ENCODE measurements at regions not wholly inside any gene's neighbourhood (a gene's known extent, or its start where the extent isn't known, plus 50 kb on each side); places are given as distances from the start of the nearest gene placed in this dataset.
"Not testable (repeated sequence)": the region's sequence is repeated elsewhere in the genome, so short reads cannot be mapped to it uniquely, and the experiment has no call there.

DNA sequence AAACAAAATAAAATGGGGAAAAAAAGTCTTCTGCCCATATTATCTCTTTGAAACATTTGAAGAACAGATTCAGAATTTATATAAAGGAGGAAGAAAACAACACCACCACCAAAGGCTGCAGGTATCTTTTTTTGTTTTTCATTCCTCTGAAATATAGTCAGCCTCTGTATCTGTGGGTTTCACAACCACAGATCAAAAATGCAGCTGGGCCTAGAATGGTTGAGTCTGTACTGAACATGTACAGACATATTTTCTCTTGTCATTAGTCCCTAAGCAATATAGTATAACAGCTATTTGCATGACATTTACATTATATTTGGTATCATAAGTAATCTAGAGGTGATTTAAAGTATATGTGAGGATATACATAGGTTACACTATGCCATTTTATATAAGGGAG lies 559.7 kb upstream of the LRRN3 start:
- DNase-seq, result no peak

DNA sequence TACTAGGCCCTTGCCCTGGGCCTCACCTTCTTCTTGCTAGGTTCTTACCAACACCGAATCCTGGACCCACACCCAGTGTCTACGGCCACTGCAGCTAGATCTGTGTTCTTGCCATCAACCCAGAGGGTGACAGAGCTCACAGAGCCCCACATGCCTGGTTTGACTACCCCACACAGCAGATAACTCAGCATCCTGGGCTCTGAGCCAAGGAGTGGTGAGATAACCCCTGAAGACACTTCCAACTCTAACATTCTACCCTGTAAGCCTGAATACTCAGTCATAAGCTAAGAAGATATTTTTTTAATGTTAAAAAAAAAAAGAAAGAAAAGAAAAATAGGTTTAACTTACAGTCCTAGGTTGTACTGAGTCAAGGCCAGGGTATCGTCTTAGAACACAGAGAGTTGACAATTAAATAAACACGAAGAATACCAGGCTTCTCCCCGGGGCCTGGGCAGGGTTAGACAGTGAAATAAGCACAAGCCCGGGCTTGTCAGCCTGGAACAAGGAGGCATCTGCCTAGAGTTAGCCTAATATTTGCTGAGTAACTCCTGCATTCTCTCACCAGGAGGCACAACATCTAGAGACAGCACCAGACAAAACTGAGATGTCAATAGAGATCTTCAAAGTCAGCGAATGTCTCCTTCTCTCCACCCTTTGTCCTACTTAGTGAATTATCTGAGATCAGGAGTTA lies 556.5 kb upstream of the LRRN3 start:
- DNase-seq, result no peak

GRCh38 chr7:110539216-110539615 lies 551.7 kb upstream of the LRRN3 start:
- no peak for DNase-seq

DNA sequence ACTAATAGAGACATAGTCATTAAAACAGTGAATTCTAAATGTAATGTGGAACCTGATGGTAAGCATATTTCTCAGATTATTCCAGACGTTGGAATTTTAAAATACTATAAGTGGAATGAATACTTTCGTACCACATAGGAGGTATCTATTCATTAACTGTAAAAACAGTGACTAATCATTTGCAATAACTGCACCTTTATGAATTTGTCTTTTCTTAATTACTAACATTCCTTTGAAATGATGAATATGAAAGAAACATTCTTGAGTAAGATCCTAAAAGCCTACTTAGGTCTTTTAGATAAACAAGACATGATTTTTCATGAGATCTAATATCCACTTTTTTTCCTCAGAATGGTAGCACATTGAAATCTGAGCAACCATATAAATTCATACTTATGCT lies 549.0 kb upstream of the LRRN3 start:
- no peak for DNase-seq

GRCh38 chr7:110544194-110544593 lies 546.7 kb upstream of the LRRN3 start:
- DNase-seq, result no peak

- DNase-seq, result no peak
Measured at GRCh38 chr7:110548372-110548771, 542.6 kb upstream of the LRRN3 start.

DNA sequence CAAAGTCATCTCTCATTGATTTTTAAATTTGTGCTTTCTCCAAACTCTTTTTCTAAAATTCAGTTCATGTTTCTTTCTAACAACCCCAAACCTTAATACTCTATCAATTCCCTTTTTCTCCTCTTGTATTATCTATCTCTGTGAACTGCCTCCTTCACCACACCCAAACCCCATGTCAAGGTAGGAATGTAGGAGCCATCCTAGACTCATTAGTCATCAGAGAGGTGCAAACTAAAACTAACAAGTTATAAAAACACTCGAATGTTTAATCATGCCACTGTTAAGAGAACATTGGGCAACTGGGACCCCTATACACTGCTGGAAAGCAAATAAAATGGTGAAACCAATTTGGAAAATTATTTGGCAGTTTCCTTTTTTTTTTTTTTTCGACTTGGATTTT lies 533.8 kb upstream of the LRRN3 start:
- no peak for DNase-seq

- not testable (repeated sequence) for DNase-seq
Measured at GRCh38 chr7:110563286-110563685, 527.6 kb upstream of the LRRN3 start.

GRCh38 chr7:110564246-110564645 lies 526.7 kb upstream of the LRRN3 start:
- no peak for DNase-seq

- no peak for DNase-seq
Measured at GRCh38 chr7:110568388-110568787, 522.5 kb upstream of the LRRN3 start.

- DNase-seq, result no peak
Measured at GRCh38 chr7:110568932-110569331, 522.0 kb upstream of the LRRN3 start.

DNA sequence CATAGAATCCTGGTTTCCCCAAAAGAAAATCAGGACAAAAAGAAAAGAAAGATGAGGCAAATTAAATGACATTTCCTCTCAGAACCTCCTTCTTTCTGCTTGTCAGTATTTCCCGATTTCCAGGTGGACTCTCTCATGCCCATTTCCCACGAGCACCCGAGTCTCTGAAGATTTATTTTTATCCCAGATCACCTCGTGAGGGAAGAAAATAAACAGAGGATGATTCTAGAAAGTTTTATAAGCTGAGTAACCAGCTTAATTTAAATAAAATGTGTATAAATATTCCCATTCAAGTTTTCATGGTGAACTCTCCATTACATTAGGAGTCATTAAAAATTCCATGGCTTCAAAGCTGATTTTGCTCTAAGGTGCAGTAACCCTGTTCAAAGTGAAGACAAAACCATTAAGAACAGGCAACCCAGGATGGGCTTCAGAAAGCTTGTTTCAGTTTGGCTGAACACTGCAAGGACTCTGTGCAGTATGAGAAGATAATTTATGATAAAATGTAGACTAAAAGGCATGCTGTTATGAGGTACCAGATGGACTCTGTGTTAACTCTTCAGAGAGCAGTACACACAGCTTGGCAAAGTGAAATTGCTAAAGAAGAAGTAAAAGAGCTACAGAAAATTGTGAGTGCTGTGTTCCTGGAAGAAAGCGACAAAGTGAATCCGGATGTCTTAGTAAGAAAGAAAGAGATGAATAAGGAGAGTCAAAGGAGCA lies 521.3 kb upstream of the LRRN3 start:
- DNase-seq, result no peak

- DNase-seq, result no peak
Measured at GRCh38 chr7:110573862-110574528, 516.9 kb upstream of the LRRN3 start.

GRCh38 chr7:110587294-110587693 lies 503.6 kb upstream of the LRRN3 start:
- DNase-seq, result no peak

DNA sequence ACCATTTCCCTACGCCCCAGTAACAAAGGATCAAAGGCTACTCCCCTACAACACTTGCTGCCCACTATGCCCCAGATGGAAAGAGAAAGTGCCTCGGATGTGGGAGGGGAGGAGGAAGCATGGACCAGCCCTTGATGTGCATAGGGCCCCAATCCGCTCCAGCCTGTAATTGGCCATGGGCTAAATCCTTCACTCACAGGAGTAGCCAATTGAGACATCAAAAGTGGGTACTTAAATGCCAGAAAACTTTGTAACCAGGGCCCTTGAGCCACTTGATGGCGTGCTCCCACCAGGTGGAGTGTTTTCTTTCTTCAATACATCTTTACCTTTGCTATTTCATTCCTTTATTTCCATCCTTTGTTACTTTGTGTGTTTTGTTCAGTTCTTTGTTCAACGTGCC lies 500.5 kb upstream of the LRRN3 start:
- no peak for DNase-seq

- no peak for DNase-seq
Measured at GRCh38 chr7:110591341-110591740, 499.6 kb upstream of the LRRN3 start.

- no peak for DNase-seq
Measured at GRCh38 chr7:110592557-110592956, 498.4 kb upstream of the LRRN3 start.

GRCh38 chr7:110593355-110593754 lies 497.6 kb upstream of the LRRN3 start:
- no peak for DNase-seq

DNA sequence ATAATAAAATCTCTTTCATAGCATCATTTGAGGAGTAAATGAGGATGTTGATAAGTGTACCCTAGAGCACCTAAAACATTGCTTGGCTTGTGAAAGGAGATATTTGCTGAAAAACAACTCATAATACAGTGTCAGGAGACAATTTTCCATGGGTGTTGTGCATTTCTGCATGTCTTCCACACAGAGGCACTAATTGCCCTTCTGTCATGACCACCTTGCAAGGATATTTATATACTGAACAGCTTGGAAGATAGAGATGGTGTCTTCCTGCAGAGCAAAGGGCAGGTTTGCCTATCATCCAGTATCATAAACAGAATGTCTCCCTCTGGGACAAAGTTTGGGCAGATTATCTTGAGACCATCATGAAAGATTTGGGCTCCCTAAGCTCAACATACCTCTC lies 495.2 kb upstream of the LRRN3 start:
- no peak for DNase-seq

- DNase-seq, result no peak
Measured at GRCh38 chr7:110600956-110601355, 490.0 kb upstream of the LRRN3 start.

DNA sequence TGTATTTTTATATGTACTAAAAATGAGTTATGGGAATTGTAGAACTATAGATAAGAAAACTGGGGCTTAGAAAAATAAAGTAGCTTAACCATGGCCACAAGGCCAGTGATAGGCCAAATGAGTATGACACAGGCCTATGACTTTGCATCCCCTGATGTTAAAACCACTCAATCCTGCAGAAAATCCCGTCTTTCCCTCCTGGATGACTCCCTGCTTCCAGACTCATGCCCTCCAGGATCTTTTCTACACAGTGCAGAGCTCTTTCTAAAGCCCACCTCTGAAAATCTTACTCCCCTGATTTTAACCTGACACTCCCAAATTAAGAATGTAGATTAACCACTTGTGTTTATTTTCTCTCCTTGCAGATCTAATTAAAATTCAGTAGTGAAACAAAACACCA lies 489.2 kb upstream of the LRRN3 start:
- DNase-seq, result no peak

DNA sequence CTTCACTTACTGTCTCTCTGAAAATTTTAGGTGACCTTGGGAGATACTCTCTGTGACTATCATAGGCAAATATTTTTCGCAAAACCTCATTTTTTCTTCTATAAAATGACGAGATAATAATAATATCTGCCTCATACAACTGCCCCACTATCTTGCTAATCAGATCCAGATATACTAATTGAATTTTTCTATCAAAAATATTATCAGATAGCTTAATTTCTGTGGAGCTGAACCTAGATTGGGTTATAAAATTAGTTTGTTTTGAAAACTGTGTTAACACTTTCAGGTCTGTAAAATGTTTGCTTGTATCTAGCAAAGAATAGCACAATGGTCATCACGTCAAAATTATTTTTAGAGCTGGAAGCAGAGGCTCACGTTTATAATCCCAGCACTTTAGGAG lies 486.7 kb upstream of the LRRN3 start:
- no peak for DNase-seq

DNA sequence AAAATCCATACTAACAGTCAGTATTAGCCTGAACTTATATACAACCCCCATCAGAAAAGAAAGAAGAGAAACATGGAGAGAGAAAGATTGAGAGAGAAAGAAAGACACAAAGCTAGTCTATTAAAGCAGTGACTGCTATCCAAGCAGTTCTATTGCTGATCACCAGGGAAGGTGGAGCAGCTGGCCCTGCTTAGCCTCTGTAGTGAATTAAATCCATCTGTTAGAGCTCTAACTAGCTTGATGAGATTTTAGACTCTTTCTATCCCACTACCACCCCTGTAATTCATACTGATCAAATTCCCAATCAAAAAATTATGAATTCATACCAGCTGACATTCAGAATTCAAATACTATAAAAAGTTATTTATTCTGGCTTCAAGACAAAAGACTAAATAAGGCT lies 486.0 kb upstream of the LRRN3 start:
- DNase-seq, result no peak

All from cerebellar nuclear complex (tissue), 1 donor.